ENCODE measurements at regions not wholly inside any gene's neighbourhood (a gene's known extent, or its start where the extent isn't known, plus 50 kb on each side); places are given as distances from the start of the nearest gene placed in this dataset.

DNA sequence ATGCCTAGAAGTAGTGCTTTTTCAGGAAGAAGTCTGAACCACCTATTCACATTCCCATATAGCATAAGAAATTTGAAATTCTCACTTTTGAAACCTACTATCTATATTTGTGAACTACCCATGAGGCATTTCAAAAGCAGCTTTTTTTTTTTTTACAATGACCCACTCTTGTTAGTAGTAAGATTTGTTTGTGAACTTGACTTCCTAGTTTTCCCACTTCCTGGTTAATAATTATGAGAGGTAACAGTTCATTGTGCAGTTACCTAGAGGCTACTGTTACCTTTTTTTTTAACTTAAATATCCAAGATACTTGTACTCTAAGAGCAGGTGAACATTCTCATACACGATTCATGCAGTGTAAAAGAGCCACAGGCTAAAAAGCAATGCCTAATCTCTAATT is 371.7 kb upstream of the ADGRL2 start:
- H3K4me3 ChIP-seq (replicated peaks in 1 of 3; ENCODE audit: low read depth in 2 of 3, low read length in 3 of 3): no peak overlapping the region
- peaks cover 0 to 9% (median 5%) of the 10 kb centered on the region in 7 donors for H3K9me3 Mint-ChIP-seq
- no peak overlapping the region for H3K27ac Mint-ChIP-seq
- no peaks in the 10 kb centered on the region for H3K4me1 ChIP-seq (ENCODE audit: control insufficient read depth in 1 of 2, insufficient read depth in 2 of 2, low read length in 2 of 2)
- H3K27me3 Mint-ChIP-seq (ENCODE audit: low read depth in 3 of 3): peaks cover 0 to 3% (median 3%) of the 10 kb centered on the region in 3 donors
- no peaks in the 10 kb centered on the region for H3K36me3 Mint-ChIP-seq
- H2AFZ ChIP-seq (ENCODE audit: insufficient read depth, low read depth, low read length, poor library complexity, severe bottlenecking): no peak overlapping the region
- WGBS (ENCODE audit: insufficient coverage): no CpG with 5 or more reads among the region's 1 CpG
- DNase-seq: no peak
- no peaks in the 10 kb centered on the region for H3K79me2 ChIP-seq (ENCODE audit: insufficient read depth, low read length)
- no peak overlapping the region for H3K27ac ChIP-seq (ENCODE audit: low read depth in 1 of 2, low read length in 2 of 2)
- H4K20me1 ChIP-seq (ENCODE audit: insufficient read depth, low read length): no peaks in the 10 kb centered on the region
- no peak overlapping the region for H3K4me3 Mint-ChIP-seq
- no peaks in the 10 kb centered on the region for H3K36me3 ChIP-seq (replicated peaks in 1 of 2; ENCODE audit: control insufficient read depth in 1 of 2, insufficient read depth in 2 of 2, low read length in 2 of 2)
- no peaks in the 10 kb centered on the region for H3K9me3 ChIP-seq (replicated peaks in 1 of 2; ENCODE audit: control insufficient read depth in 1 of 2, insufficient read depth in 1 of 2, low read length in 2 of 2)
- no peaks in the 10 kb centered on the region for H3K27me3 ChIP-seq (ENCODE audit: control insufficient read depth in 2 of 2, insufficient read depth in 2 of 2, low read length in 2 of 2)
- no peak overlapping the region for H3K4me2 ChIP-seq (replicated peaks; ENCODE audit: extremely low read depth, low read length, poor library complexity, severe bottlenecking)
- no peak overlapping the region for H3K9ac ChIP-seq (ENCODE audit: insufficient read depth, low read length, poor library complexity, severe bottlenecking)
- intact Hi-C loops (cut with micrococcal nuclease): no loop called here
- H3K4me1 Mint-ChIP-seq: no peaks in the 10 kb centered on the region
- TF ChIP-seq, protein P1, sequence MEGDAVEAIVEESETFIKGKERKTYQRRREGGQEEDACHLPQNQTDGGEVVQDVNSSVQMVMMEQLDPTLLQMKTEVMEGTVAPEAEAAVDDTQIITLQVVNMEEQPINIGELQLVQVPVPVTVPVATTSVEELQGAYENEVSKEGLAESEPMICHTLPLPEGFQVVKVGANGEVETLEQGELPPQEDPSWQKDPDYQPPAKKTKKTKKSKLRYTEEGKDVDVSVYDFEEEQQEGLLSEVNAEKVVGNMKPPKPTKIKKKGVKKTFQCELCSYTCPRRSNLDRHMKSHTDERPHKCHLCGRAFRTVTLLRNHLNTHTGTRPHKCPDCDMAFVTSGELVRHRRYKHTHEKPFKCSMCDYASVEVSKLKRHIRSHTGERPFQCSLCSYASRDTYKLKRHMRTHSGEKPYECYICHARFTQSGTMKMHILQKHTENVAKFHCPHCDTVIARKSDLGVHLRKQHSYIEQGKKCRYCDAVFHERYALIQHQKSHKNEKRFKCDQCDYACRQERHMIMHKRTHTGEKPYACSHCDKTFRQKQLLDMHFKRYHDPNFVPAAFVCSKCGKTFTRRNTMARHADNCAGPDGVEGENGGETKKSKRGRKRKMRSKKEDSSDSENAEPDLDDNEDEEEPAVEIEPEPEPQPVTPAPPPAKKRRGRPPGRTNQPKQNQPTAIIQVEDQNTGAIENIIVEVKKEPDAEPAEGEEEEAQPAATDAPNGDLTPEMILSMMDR (IDR thresholded peaks at IDR 0.05): no peak

GRCh38 chr1:81424816-81425215 is 375.9 kb upstream of the ADGRL2 start:
- Histone ChIP-seq H3K4me3 (replicated peaks in 1 of 3; ENCODE audit: low read depth in 2 of 3, low read length in 3 of 3) (no peak overlapping the region), H3K9ac (ENCODE audit: insufficient read depth, low read length, poor library complexity, severe bottlenecking) (no peak overlapping the region), H4K20me1 (ENCODE audit: insufficient read depth, low read length) (no peaks in the 10 kb centered on the region), H3K4me2 (replicated peaks; ENCODE audit: extremely low read depth, low read length, poor library complexity, severe bottlenecking) (no peak overlapping the region), H3K36me3 (replicated peaks in 1 of 2; ENCODE audit: control insufficient read depth in 1 of 2, insufficient read depth in 2 of 2, low read length in 2 of 2) (no peaks in the 10 kb centered on the region), H3K27me3 (ENCODE audit: control insufficient read depth in 2 of 2, insufficient read depth in 2 of 2, low read length in 2 of 2) (no peaks in the 10 kb centered on the region), H3K4me1 (ENCODE audit: control insufficient read depth in 1 of 2, insufficient read depth in 2 of 2, low read length in 2 of 2) (no peaks in the 10 kb centered on the region), H3K9me3 (replicated peaks in 1 of 2; ENCODE audit: control insufficient read depth in 1 of 2, insufficient read depth in 1 of 2, low read length in 2 of 2) (no peaks in the 10 kb centered on the region), H3K79me2 (ENCODE audit: insufficient read depth, low read length) (no peaks in the 10 kb centered on the region), H2AFZ (ENCODE audit: insufficient read depth, low read depth, low read length, poor library complexity, severe bottlenecking) (no peak overlapping the region), H3K27ac (ENCODE audit: low read depth in 1 of 2, low read length in 2 of 2) (no peak overlapping the region)
- Mint-ChIP-seq H3K27me3 (ENCODE audit: low read depth in 3 of 3) (peaks cover 0 to 3% (median 2%) of the 10 kb centered on the region in 3 donors), H3K36me3 (no peaks in the 10 kb centered on the region), H3K27ac (no peak overlapping the region), H3K4me1 (no peaks in the 10 kb centered on the region), H3K9me3 (peaks cover 0 to 6% (median 5%) of the 10 kb centered on the region in 7 donors), H3K4me3 (no peak overlapping the region)
- intact Hi-C loops (cut with micrococcal nuclease): no loop called here
- WGBS (ENCODE audit: insufficient coverage): no CpG with 5 or more reads among the region's 2 CpGs
- DNase-seq: no peak
- TF ChIP-seq, protein P1 (IDR thresholded peaks at IDR 0.05): no peak
